H9 (cell line): ENCODE measurements at regions not wholly inside any gene's neighbourhood (a gene's known extent, or its start where the extent isn't known, plus 50 kb on each side); places are given as distances from the start of the nearest gene placed in this dataset.

Experiments used
- DNase-seq: peaks from one replicate; pipeline ENCODE4 v3.0.0-alpha.2; 2017
- H2AFZ ChIP-seq: one replicate; pipeline ENCODE4 v1.6.1; 2013; ENCODE audit warnings: mild to moderate bottlenecking, low read length, control low read depth, moderate library complexity
- H2AK5ac ChIP-seq: 2 replicates; pipeline ENCODE4 v1.6.1; 2013; ENCODE audit warnings: low read length, control low read depth, mixed read lengths; ENCODE audit not compliant: insufficient read length
- H2BK120ac ChIP-seq: one replicate; pipeline ENCODE4 v1.6.1; 2013; ENCODE audit warnings: low read depth, mild to moderate bottlenecking, low read length, control low read depth, inconsistent platforms; ENCODE audit not compliant: poor library complexity, severe bottlenecking
- H2BK12ac ChIP-seq: 2 replicates; pipeline ENCODE4 v1.6.1; 2013; ENCODE audit warnings: low read length, control low read depth, mixed read lengths, low read depth; ENCODE audit not compliant: insufficient read length
- H2BK15ac ChIP-seq: 2 replicates; pipeline ENCODE4 v1.6.1; 2013; ENCODE audit warnings: low read depth, low read length, control low read depth
- H2BK20ac ChIP-seq: one replicate; pipeline ENCODE4 v1.6.1; 2013; ENCODE audit warnings: low read depth, mild to moderate bottlenecking, low read length, control low read depth, inconsistent platforms; ENCODE audit not compliant: poor library complexity, severe bottlenecking
- H2BK5ac ChIP-seq: 2 replicates; pipeline ENCODE4 v1.6.1; 2013; ENCODE audit warnings: low read length, control low read depth, mixed read lengths; ENCODE audit not compliant: insufficient read length
- H3K14ac ChIP-seq: 2 replicates; pipeline ENCODE4 v1.6.1; 2013; ENCODE audit warnings: low read length, control low read depth; ENCODE audit not compliant: insufficient read depth
- H3K18ac ChIP-seq: 2 replicates; pipeline ENCODE4 v1.6.1; 2013; ENCODE audit warnings: low read depth, mild to moderate bottlenecking, mixed read lengths, low read length, control low read depth; ENCODE audit not compliant: insufficient read length
- H3K23ac ChIP-seq: 2 replicates; pipeline ENCODE4 v1.6.1; 2013; ENCODE audit warnings: low read length, control low read depth, mixed read lengths, low read depth; ENCODE audit not compliant: insufficient read length
- H3K23me2 ChIP-seq: 2 replicates; pipeline ENCODE4 v1.6.1; 2013; ENCODE audit warnings: low read depth, mild to moderate bottlenecking, mixed read lengths, low read length, control low read depth; ENCODE audit not compliant: insufficient read length, poor library complexity, severe bottlenecking
- H3K27ac ChIP-seq: 2 replicates; pipeline ENCODE4 v1.5.1; 2013; ENCODE audit warnings: low read length, control low read depth, mixed read lengths, low read depth; ENCODE audit not compliant: insufficient read length
- H3K27me3 ChIP-seq: 2 replicates; pipeline ENCODE4 v1.6.1; 2013; ENCODE audit warnings: low read length, control low read depth, inconsistent platforms; ENCODE audit not compliant: insufficient read depth
- H3K4ac ChIP-seq: 2 replicates; pipeline ENCODE4 v1.6.1; 2013; ENCODE audit warnings: low read depth, mild to moderate bottlenecking, control low read depth, inconsistent platforms, low read length, moderate library complexity
- H3K4me1 ChIP-seq: 2 replicates; pipeline ENCODE4 v1.6.1; 2013; ENCODE audit warnings: low read length, control low read depth, inconsistent platforms; ENCODE audit not compliant: insufficient read depth
- H3K4me2 ChIP-seq: 2 replicates; pipeline ENCODE4 v1.6.1; 2013; ENCODE audit warnings: low read length, control low read depth, mixed read lengths; ENCODE audit not compliant: insufficient read length, insufficient read depth
- H3K56ac ChIP-seq: 2 replicates; pipeline ENCODE4 v1.6.1; 2013; ENCODE audit warnings: low read depth, mild to moderate bottlenecking, mixed read lengths, low read length, control low read depth; ENCODE audit not compliant: insufficient read length
- H3K79me1 ChIP-seq: 2 replicates; pipeline ENCODE4 v1.6.1; 2013; ENCODE audit warnings: low read depth, mild to moderate bottlenecking, moderate library complexity, low read length, control low read depth, inconsistent platforms; ENCODE audit not compliant: insufficient read depth, poor library complexity, severe bottlenecking
- H3K79me2 ChIP-seq: 2 replicates; pipeline ENCODE4 v1.6.1; 2013; ENCODE audit warnings: low read length, control low read depth, inconsistent platforms; ENCODE audit not compliant: insufficient read depth
- H3K9ac ChIP-seq: 2 replicates; pipeline ENCODE4 v1.6.1; 2013; ENCODE audit warnings: low read length, control low read depth, mixed read lengths; ENCODE audit not compliant: insufficient read length; ENCODE audit errors: extremely low read depth
- H3K9me3 ChIP-seq: one replicate; pipeline ENCODE4 v1.6.1; 2013; ENCODE audit warnings: low read depth, low read length, inconsistent platforms; ENCODE audit not compliant: control insufficient read depth
- H3T11ph ChIP-seq: one replicate; pipeline ENCODE4 v1.6.1; 2013; ENCODE audit warnings: mild to moderate bottlenecking, low read length, control low read depth, inconsistent platforms
- H4K20me1 ChIP-seq: one replicate; pipeline ENCODE4 v1.6.1; 2013; ENCODE audit not compliant: control insufficient read depth, insufficient read length, insufficient read depth
- H4K5ac ChIP-seq: 2 replicates; pipeline ENCODE4 v1.6.1; 2013; ENCODE audit warnings: low read depth, mild to moderate bottlenecking, mixed read lengths, low read length, control low read depth; ENCODE audit not compliant: insufficient read length
- H4K8ac ChIP-seq: replicated peaks from 2 replicates; pipeline ENCODE4 v1.6.1; 2013; ENCODE audit warnings: low read length, control low read depth, mixed read lengths, low read depth; ENCODE audit not compliant: insufficient read length
- H4K91ac ChIP-seq: 2 replicates; pipeline ENCODE4 v1.6.1; 2013; ENCODE audit warnings: low read depth, mild to moderate bottlenecking, moderate library complexity, mixed read lengths, low read length, control low read depth; ENCODE audit not compliant: insufficient read length
- H3K27ac Mint-ChIP-seq, 3 experiments: 2 replicates in 2 of 3; 3 replicates in 1 of 3; pipeline ENCODE4 v1.8.0; 2020 to 2021; ENCODE audit warnings: mixed read lengths in 3 of 3, mild to moderate bottlenecking in 1 of 3, moderate library complexity in 1 of 3
- H3K27me3 Mint-ChIP-seq: 2 replicates; pipeline ENCODE4 v1.8.0; 2021; ENCODE audit warnings: low read depth, mild to moderate bottlenecking, moderate library complexity, mixed read lengths
- H3K36me3 Mint-ChIP-seq, 3 experiments: 2 replicates in 2 of 3; 3 replicates in 1 of 3; pipeline ENCODE4 v1.8.0; 2020 to 2021; ENCODE audit warnings: low read depth in 3 of 3, mixed read lengths in 3 of 3; ENCODE audit not compliant: insufficient read depth in 1 of 3
- H3K4me1 Mint-ChIP-seq, 2 experiments: 2 replicates each; pipeline ENCODE4 v1.8.0; 2020; ENCODE audit warnings: mixed read lengths in 2 of 2
- H3K4me3 Mint-ChIP-seq, 2 experiments: 2 replicates in 1 of 2; 3 replicates in 1 of 2; pipeline ENCODE4 v1.8.0; 2020 to 2021; ENCODE audit warnings: mild to moderate bottlenecking in 2 of 2, mixed read lengths in 2 of 2, moderate library complexity in 1 of 2
- H3K9me3 Mint-ChIP-seq, 2 experiments: 2 replicates in 1 of 2; 3 replicates in 1 of 2; pipeline ENCODE4 v1.8.0; 2020; ENCODE audit warnings: mild to moderate bottlenecking in 2 of 2, mixed read lengths in 2 of 2, moderate library complexity in 1 of 2
- CTCF ChIP-seq: fragments of 200-600 bp; sonication (generic); conservative IDR thresholded peaks from 3 replicates; pipeline ENCODE4 v1.8.0; 2021; ENCODE audit warnings: antibody characterized with exemption, mild to moderate bottlenecking
- WGBS: extraction: QIAGEN DNeasy Blood & Tissue Kit; methylation state at CpG from one replicate; pipeline ENCODE4 v1.1.7; 2013; ENCODE audit warnings: missing lambda C conversion rate, low lambda C conversion rate, mixed read lengths; ENCODE audit not compliant: insufficient read length; ENCODE audit errors: extremely low coverage; 5-methylcytosine and 5-hydroxymethylcytosine counted together

- no CpG with 5 or more reads among the region's 1 CpG for WGBS
- no peak overlapping the region for H3T11ph ChIP-seq
Observed at GRCh38 chr20:6892724-6893123, 125.2 kb downstream of the BMP2 start.

More at GRCh38 chr20:6892724-6893123, 125.2 kb downstream of the BMP2 start:
- Histone ChIP-seq H3K14ac (no peak overlapping the region), H3K4me1 (no peaks in the 10 kb centered on the region), H2BK5ac (no peak overlapping the region), H3K4ac (no peak overlapping the region), H3K9me3 (no peaks in the 10 kb centered on the region), H3K4me2 (no peak overlapping the region), H3K23me2 (no peaks in the 10 kb centered on the region), H2AK5ac (no peak overlapping the region), H3K23ac (no peak overlapping the region), H3K27ac (no peak overlapping the region), H2BK120ac (no peak overlapping the region), H3K56ac (no peak overlapping the region), H3K18ac (no peak overlapping the region), H4K8ac (no peak overlapping the region), H2BK15ac (no peak overlapping the region), H2BK20ac (no peak overlapping the region), H2BK12ac (no peak overlapping the region), H2AFZ (no peak overlapping the region), H3K79me2 (no peaks in the 10 kb centered on the region), H3K79me1 (no peaks in the 10 kb centered on the region), H4K91ac (no peak overlapping the region), H3K9ac (no peak overlapping the region), H3K27me3 (no peaks in the 10 kb centered on the region), H4K20me1 (no peaks in the 10 kb centered on the region), H4K5ac (no peak overlapping the region)
- no peaks in the 10 kb centered on the region; a peak in 1 of 5 replicates for H3K9me3 Mint-ChIP-seq
- DNase-seq: no peak
- peaks cover 1% of the 10 kb centered on the region; the same call in 1 of the 2 replicates for H3K27me3 Mint-ChIP-seq
- TF ChIP-seq CTCF: no peak
- H3K4me3 Mint-ChIP-seq: no peak overlapping the region
- H3K27ac Mint-ChIP-seq: no peak overlapping the region
- no peaks in the 10 kb centered on the region; a peak in 1 of 7 replicates for H3K36me3 Mint-ChIP-seq
- H3K4me1 Mint-ChIP-seq: peaks cover 2 to 3% of the 10 kb centered on the region in 2 experiments; a peak in 2 of 4 replicates
